ENCODE measurements at regions not wholly inside any gene's neighbourhood (a gene's known extent, or its start where the extent isn't known, plus 50 kb on each side); places are given as distances from the start of the nearest gene placed in this dataset.

- Mint-ChIP-seq H3K27me3 (peaks cover 1% of the 10 kb centered on the region), H3K4me3 (no peak overlapping the region), H3K9me3 (ENCODE audit: low read depth) (peaks cover 5% of the 10 kb centered on the region), H3K4me1 (ENCODE audit: low read depth) (no peaks in the 10 kb centered on the region), H3K36me3 (no peaks in the 10 kb centered on the region), H3K27ac (no peak overlapping the region)
Observed at GRCh38 chr6:140185991-140186390, 811.5 kb upstream of the CITED2 start.

GRCh38 chr6:140183881-140184280 lies 809.4 kb upstream of the CITED2 start:
- Mint-ChIP-seq H3K9me3 (ENCODE audit: low read depth) (no peaks in the 10 kb centered on the region), H3K4me1 (ENCODE audit: low read depth) (no peaks in the 10 kb centered on the region), H3K36me3 (no peaks in the 10 kb centered on the region), H3K27me3 (peaks cover under 1% of the 10 kb centered on the region), H3K4me3 (no peak overlapping the region), H3K27ac (no peak overlapping the region)

DNA sequence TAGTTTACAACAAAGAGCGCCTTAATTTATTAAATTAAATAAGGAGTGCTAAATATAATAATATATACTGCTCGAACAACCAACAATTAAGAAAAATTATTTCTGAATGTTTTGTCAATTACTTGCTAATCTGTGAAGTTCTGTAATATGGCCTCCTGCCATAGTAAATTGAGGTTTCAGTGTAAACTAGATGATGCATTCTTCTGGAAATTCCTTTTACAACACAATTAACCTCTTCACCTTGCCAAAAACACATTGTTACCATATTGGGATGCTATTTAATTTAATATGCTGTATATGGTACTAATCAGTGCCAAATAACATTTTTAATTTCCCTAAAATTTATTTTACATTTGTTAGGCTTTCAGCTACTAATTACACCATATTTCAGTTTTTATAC lies 808.4 kb upstream of the CITED2 start:
- no peaks in the 10 kb centered on the region for H3K4me1 Mint-ChIP-seq (ENCODE audit: low read depth)
- no peaks in the 10 kb centered on the region for H3K27me3 Mint-ChIP-seq
- H3K27ac Mint-ChIP-seq, result no peak overlapping the region
- H3K9me3 Mint-ChIP-seq (ENCODE audit: low read depth), result no peaks in the 10 kb centered on the region
- H3K36me3 Mint-ChIP-seq, result no peaks in the 10 kb centered on the region
- no peak overlapping the region for H3K4me3 Mint-ChIP-seq

DNA sequence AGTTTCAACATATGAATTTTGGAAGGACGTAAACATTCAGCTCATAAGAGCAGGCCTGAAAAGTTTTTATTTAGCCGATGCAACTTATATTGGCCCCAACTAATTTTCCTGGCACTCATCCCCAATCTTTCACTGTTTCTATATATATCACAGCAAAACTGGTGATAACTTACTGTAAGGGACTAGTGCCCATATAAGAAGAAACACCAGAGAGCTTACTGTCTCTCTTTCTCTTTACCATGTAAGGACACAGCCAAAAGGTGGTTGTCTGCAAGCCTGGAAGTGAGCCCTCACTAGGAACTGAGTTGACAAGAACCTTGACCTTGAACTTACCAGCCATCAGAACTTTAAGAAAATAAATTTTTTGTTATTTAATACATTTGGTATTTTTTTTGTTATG lies 807.4 kb upstream of the CITED2 start:
- H3K27ac Mint-ChIP-seq, result no peak overlapping the region
- no peaks in the 10 kb centered on the region for H3K9me3 Mint-ChIP-seq (ENCODE audit: low read depth)
- H3K27me3 Mint-ChIP-seq, result no peaks in the 10 kb centered on the region
- H3K4me3 Mint-ChIP-seq, result no peak overlapping the region
- no peaks in the 10 kb centered on the region for H3K36me3 Mint-ChIP-seq
- H3K4me1 Mint-ChIP-seq (ENCODE audit: low read depth), result no peaks in the 10 kb centered on the region

DNA sequence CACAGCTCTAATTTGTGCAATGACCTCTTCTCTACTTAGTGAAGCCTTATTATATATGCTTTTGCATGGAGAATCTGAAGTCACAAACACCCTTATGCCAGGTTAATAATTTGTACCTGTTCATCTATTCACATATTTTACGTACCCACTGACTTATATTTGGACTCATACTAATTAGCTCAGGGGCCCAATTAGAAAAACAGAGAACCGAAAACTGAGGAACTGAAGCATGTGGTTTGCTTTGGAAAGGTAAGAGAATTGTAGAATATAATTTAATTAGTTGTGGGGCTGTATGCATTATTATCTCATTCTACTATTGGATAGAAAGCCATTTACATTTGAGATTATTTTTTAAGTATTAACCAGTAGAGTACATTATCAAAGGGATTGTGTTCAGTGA lies 805.9 kb upstream of the CITED2 start:
- H3K4me3 Mint-ChIP-seq, result no peak overlapping the region
- no peak overlapping the region for H3K27ac Mint-ChIP-seq
- no peaks in the 10 kb centered on the region for H3K9me3 Mint-ChIP-seq (ENCODE audit: low read depth)
- H3K36me3 Mint-ChIP-seq, result no peaks in the 10 kb centered on the region
- no peaks in the 10 kb centered on the region for H3K4me1 Mint-ChIP-seq (ENCODE audit: low read depth)
- no peaks in the 10 kb centered on the region for H3K27me3 Mint-ChIP-seq

- Mint-ChIP-seq H3K4me3 (no peak overlapping the region), H3K27ac (no peak overlapping the region), H3K9me3 (ENCODE audit: low read depth) (no peaks in the 10 kb centered on the region), H3K27me3 (no peaks in the 10 kb centered on the region), H3K4me1 (ENCODE audit: low read depth) (no peaks in the 10 kb centered on the region), H3K36me3 (no peaks in the 10 kb centered on the region)
Observed at GRCh38 chr6:140178935-140179334, 804.5 kb upstream of the CITED2 start.

- Mint-ChIP-seq H3K27me3 (no peaks in the 10 kb centered on the region), H3K9me3 (ENCODE audit: low read depth) (no peaks in the 10 kb centered on the region), H3K4me1 (ENCODE audit: low read depth) (no peaks in the 10 kb centered on the region), H3K27ac (no peak overlapping the region), H3K36me3 (no peaks in the 10 kb centered on the region), H3K4me3 (no peak overlapping the region)
Observed at GRCh38 chr6:140178520-140178919, 804.1 kb upstream of the CITED2 start.

GRCh38 chr6:140176306-140176705 lies 801.9 kb upstream of the CITED2 start:
- Mint-ChIP-seq H3K36me3 (no peaks in the 10 kb centered on the region), H3K9me3 (ENCODE audit: low read depth) (peaks cover 3% of the 10 kb centered on the region), H3K4me1 (ENCODE audit: low read depth) (no peaks in the 10 kb centered on the region), H3K27ac (no peak overlapping the region), H3K4me3 (no peak overlapping the region), H3K27me3 (no peaks in the 10 kb centered on the region)

DNA sequence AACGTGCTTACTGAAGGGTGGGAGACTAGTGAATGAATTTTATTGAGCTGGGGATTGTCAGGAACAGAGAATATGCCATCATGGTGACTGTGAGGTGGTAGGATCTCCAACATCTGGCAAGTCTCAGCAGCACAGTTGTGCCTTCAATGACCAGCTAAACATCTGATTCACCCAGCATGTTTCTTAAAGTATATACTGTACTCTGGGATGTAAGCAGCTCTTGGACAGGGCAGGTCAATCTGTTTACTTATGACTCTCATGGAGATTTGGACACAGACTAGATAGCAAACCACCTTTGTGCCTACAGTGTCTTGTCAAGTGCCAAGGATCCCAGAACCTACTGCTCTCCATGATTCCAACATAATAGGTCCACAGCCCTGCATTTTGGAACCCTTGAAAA lies 801.0 kb upstream of the CITED2 start:
- Mint-ChIP-seq H3K4me3 (no peak overlapping the region), H3K27ac (no peak overlapping the region), H3K27me3 (no peaks in the 10 kb centered on the region), H3K36me3 (no peaks in the 10 kb centered on the region), H3K4me1 (ENCODE audit: low read depth) (no peaks in the 10 kb centered on the region), H3K9me3 (ENCODE audit: low read depth) (peaks cover 3% of the 10 kb centered on the region)

GRCh38 chr6:140174524-140174923 lies 800.1 kb upstream of the CITED2 start:
- Mint-ChIP-seq H3K9me3 (ENCODE audit: low read depth) (peaks cover 3% of the 10 kb centered on the region), H3K4me3 (no peak overlapping the region), H3K4me1 (ENCODE audit: low read depth) (no peaks in the 10 kb centered on the region), H3K27ac (no peak overlapping the region), H3K36me3 (no peaks in the 10 kb centered on the region), H3K27me3 (peaks cover 2% of the 10 kb centered on the region)

- H3K27me3 Mint-ChIP-seq, result peaks cover 2% of the 10 kb centered on the region
- H3K4me3 Mint-ChIP-seq, result no peak overlapping the region
- no peak overlapping the region for H3K27ac Mint-ChIP-seq
- H3K4me1 Mint-ChIP-seq (ENCODE audit: low read depth), result no peaks in the 10 kb centered on the region
- peaks cover 3% of the 10 kb centered on the region for H3K9me3 Mint-ChIP-seq (ENCODE audit: low read depth)
- no peaks in the 10 kb centered on the region for H3K36me3 Mint-ChIP-seq
Observed at GRCh38 chr6:140168365-140168764, 793.9 kb upstream of the CITED2 start.

- Mint-ChIP-seq H3K27ac (no peak overlapping the region), H3K9me3 (ENCODE audit: low read depth) (no peaks in the 10 kb centered on the region), H3K27me3 (peaks cover 1% of the 10 kb centered on the region), H3K4me3 (no peak overlapping the region), H3K4me1 (ENCODE audit: low read depth) (no peaks in the 10 kb centered on the region), H3K36me3 (no peaks in the 10 kb centered on the region)
Observed at GRCh38 chr6:140160909-140161308, 786.5 kb upstream of the CITED2 start.

DNA sequence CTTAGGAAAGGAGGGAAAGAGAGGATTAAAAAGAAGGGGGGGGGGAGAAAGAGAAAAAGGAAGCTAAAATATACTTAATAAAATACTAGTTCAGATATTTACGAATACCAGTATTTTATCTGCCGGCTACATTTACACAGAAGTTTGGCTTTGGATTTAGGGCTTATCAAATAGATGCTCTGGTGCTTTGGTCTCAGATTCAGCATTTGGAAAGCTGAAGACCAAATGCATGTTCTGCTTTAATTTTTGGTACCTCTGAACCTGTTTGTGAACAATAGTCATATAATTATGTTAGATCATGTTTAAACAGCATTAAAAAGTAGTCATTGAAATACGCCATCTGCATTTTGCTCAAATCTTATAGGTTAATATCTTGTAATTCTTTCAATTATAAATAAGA lies 786.0 kb upstream of the CITED2 start:
- Mint-ChIP-seq H3K4me3 (no peak overlapping the region), H3K27ac (no peak overlapping the region), H3K9me3 (ENCODE audit: low read depth) (no peaks in the 10 kb centered on the region), H3K4me1 (ENCODE audit: low read depth) (no peaks in the 10 kb centered on the region), H3K27me3 (peaks cover 1% of the 10 kb centered on the region), H3K36me3 (no peaks in the 10 kb centered on the region)

DNA sequence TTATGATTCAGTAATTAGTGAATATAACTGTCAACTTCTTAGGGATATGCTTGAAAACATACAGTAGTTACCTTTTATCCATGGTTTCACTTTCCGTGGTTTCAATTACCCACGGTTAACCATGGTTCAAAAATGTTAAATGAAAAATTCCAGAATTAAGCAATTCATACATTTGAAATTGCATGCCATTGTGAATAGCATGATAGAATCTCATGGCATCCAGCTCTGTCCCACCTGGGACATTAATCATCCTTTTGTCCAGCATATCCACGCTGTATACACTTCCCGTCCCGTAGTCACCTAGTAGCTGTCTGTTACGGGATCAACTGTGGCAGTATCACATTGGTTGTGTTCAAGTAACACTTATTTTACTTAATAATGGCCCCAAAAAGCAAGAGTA lies 781.7 kb upstream of the CITED2 start:
- Mint-ChIP-seq H3K27ac (no peak overlapping the region), H3K4me3 (no peak overlapping the region), H3K27me3 (peaks cover 3% of the 10 kb centered on the region), H3K9me3 (ENCODE audit: low read depth) (no peaks in the 10 kb centered on the region), H3K4me1 (ENCODE audit: low read depth) (no peaks in the 10 kb centered on the region), H3K36me3 (no peaks in the 10 kb centered on the region)

DNA sequence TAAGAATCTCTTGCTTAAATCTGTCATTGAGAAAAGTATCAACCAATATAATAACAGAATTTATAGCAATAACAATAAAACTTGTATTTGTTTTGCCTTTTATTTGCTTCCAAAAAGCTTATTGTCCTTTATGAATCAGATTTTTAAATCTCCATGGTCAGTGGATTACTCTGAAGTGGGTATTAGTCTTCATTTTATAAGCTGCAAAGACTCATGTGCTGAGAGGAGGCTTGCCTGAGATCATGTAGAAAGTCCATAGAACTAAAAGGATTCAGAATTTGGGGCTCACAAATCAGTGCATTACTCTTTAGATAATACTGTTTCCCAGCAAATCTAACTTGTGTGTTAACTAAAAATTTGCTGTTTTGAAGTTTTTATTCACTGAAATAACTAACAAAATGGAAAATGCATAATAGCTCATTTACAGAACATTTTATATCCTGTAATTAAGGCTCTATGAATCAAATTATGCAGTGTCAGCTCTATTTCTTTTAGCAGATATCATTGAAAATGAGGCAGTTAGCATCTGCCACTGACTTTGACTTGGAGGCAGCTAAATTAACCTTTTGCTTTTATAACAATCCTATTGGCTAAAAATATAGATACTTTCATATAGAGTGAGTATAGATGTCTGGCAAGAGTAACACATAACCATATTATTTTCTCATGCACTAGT lies 781.1 kb upstream of the CITED2 start:
- Mint-ChIP-seq H3K36me3 (no peaks in the 10 kb centered on the region), H3K27me3 (peaks cover 3% of the 10 kb centered on the region), H3K4me1 (ENCODE audit: low read depth) (no peaks in the 10 kb centered on the region), H3K27ac (no peak overlapping the region), H3K9me3 (ENCODE audit: low read depth) (no peaks in the 10 kb centered on the region), H3K4me3 (no peak overlapping the region)

GRCh38 chr6:140153703-140154102 lies 779.3 kb upstream of the CITED2 start:
- H3K4me3 Mint-ChIP-seq, result no peak overlapping the region
- H3K4me1 Mint-ChIP-seq (ENCODE audit: low read depth), result no peaks in the 10 kb centered on the region
- peaks cover 3% of the 10 kb centered on the region for H3K27me3 Mint-ChIP-seq
- H3K9me3 Mint-ChIP-seq (ENCODE audit: low read depth), result no peaks in the 10 kb centered on the region
- H3K36me3 Mint-ChIP-seq, result no peaks in the 10 kb centered on the region
- H3K27ac Mint-ChIP-seq, result no peak overlapping the region
